ENCODE measurements at regions not wholly inside any gene's neighbourhood (a gene's known extent, or its start where the extent isn't known, plus 50 kb on each side); places are given as distances from the start of the nearest gene placed in this dataset.

- TF ChIP-seq POLR2AphosphoS5 (IDR thresholded peaks at IDR 0.05; ENCODE audit: low read depth, low read length) = no peak
- no peak for TF ChIP-seq POLR2A (IDR thresholded peaks at IDR 0.05; ENCODE audit: low read depth, low read length)
- TF ChIP-seq TAF1 (IDR thresholded peaks at IDR 0.05; ENCODE audit: low read depth, low read length) = no peak
Measured at GRCh38 chr5:136891175-136891972, 526.0 kb upstream of the TRPC7 start.

Data from GM12891 (cell line).